GM20431 (cell line): ENCODE measurements at regions not wholly inside any gene's neighbourhood (a gene's known extent, or its start where the extent isn't known, plus 50 kb on each side); places are given as distances from the start of the nearest gene placed in this dataset.
"Not testable (repeated sequence)": the region's sequence is repeated elsewhere in the genome, so short reads cannot be mapped to it uniquely, and the experiment has no call there.

Source experiments
- in situ Hi-C: fragments of 300-500 bp; cut with MseI, MboI; formaldehyde crosslinking; loops from one replicate; pipeline ENCODE4 v1.15.0; 2020; ENCODE audit warnings: low sequenced_read_pairs; ENCODE audit not compliant: unreplicated experiment

DNA sequence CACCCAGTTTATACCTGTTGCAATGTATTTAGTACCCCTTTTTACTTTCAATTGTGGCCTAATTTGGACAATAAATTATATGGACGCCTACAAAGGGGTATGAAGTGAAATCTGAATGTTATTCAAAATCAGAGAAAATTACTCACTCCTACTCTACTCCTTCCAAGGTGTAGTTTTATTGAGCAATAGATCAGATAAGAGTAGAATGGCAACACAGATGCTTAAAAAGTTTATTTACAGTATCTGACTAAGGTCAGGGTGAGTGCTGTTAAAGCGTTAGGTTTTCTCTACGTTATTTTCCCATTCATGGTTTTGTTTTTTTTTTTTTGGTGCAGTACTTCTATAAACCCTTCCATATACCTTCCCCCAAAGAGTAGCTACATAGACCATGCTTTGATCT is 805.6 kb downstream of the KCNA4 start:
- in situ Hi-C loops: no loop called here

DNA sequence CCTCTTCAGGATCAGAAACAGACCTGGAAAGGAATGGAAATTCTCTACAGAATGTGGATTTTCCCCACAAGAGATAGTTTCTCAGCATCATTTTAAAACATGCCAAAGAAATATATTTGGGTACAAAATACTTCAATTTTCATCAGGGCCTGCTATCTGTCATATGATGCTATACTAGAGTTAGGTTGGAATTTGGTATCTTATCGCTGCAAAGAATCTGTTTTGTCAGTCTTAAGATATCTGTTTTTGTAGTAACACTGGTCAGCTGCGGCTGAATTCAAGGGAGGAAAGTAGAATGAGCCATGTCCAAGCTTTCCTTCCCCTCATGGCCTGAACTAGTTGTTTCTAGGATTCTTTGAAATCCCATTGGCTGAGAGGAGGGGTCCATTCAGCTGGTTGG is 806.4 kb downstream of the KCNA4 start:
- in situ Hi-C loops: no loop called here

DNA sequence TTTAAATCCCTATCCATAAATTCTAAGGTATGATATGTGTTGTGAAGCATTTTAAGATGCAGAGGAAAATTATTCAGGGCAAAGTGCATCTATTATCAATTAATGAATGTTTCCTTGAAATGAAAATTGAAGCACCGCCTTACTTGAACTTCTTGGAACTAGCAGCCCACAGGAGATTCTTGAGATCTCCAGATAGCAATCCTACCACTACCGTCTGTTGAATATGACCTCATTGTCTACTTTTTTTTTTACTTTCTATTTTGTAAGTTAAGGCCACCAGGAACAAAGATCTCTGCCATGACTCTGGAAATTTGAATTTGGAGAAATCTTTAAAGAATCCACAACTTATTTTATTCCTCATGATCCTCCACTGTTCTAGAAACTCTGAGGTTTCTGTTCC is 808.7 kb downstream of the KCNA4 start:
- in situ Hi-C loops: no loop called here

DNA sequence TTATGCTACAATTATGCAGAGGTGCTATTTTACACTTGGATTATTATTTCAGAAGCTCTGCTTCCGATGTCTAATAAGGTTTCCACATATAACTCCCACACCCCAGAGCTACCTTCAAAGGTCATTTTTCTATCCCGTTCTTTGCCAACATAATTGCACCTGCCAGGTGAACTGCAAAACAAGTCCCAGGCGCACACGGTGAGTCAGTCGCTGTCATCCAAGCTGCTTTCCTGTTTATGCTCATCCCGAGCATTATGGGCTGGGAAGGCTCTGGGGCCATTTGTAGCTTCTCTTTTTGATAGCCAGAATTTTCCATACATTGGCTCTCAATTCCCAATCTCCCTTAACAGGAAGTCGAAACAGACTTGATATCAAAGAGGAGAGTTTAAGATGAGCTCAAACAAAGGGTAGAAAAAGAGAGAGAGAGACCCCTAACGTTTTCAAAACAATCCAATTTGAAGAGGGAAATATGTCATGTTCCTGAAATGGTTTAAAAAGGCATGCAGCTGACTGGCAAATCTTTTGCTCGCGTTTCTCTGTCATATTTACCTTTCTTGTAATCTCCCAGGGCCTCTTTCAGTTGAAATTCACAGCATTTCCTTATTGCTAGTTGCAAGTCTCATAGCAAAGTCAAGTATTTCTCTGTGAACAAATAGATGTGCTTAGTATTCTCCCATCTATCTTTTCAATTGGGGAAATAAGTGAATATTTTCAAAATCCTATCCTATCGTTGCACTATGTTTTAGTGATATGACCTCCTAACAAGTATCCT is 815.9 kb downstream of the KCNA4 start:
- in situ Hi-C loops: no loop called here

DNA sequence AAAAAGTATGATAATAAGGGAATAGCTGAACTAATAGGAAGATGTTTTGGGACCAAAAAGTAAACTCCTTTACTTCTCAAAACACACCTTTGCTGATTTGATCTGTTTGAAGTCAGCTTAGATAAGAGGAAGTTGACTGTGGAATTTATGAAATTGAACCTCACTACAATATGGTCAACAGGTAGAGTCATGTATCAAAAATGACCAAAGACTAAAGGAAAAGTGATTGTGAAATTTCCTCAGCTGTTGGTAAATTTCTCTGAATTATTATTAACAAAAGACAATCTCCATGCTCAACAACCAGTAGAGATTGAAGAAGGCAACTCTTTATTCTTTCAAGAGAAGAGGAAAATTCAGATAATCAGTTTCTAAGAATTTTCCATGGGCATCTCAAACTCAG is 826.5 kb downstream of the KCNA4 start:
- in situ Hi-C loops: no loop called here

DNA sequence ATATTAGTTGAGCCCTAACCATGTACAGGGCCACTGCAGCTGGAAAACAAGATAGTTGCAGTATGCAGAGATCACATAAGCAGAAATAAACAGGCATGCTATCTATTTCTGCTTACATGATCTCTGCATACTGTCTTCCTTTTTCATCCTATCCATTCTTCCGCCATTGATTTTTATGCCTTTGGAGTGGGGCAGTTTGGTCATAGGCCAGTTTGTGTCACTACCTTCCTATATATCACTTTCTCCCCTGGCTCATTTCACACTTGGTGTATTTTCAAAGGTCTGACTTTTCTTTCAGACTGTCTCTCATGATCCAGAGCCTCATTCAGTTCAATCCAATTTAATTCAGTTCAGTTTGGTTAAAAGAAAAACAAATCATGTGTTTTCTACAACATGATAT is 829.6 kb downstream of the KCNA4 start:
- in situ Hi-C loops: no loop called here

DNA sequence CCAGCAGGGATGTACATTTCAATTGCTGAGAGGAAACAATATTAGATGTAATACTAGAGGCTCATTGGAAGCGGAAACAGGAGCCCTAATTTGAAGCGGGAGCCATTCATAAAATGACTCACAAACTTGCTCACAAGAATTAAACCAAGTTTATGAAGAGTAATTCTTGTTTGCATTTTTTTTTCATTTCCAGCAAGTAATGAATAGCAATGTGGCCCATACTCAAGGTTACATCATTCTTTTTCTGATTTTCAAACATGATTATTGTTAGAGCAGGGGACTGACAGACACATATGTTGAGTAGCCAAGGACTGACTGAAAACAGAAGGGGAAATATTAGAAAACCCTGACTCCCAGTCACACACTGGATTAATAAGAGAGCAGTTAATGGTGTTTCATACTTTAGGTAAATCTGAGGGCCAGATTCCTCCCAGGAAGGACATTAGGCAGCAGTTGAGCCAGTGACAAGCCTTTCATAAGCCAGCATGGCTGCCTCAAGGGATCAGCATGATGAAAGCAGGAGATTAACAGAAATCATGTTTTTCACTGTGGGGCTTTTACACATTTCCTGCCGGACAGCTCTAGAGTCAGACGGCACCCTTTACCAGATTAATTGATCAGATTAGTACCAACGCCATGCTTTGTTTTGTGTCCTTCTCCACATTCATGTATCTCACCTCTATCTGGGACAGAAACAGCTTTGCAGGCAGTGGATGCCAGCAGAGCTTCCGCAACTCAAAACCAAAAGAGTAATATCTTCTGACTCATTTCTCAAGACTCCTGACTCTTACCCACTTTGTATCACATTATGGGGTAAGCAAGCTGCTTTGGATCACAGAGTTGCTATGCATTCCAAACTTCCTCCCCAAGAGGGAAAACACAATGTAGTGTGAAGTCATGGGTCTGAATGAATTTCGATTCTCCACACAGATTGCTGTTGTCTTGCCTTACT is 831.6 kb downstream of the KCNA4 start:
- in situ Hi-C loops: no loop called here

DNA sequence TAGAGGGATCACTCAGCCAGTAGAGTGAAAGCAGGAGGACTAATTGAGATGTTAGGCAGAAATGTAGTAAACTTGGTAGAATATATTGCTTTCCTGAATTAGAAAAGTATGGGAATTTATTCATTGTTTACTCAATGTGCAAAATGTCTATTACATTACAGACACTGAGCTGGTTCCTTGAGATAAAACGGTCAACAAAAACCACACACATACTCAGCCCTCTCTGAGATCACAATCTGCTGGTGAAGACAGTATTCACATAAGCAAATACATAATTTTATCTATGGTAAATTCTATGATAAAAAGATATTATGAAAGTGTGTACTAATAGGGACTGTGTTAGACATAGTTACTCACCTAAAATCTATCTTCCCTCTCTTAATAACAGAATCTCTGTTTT is 833.5 kb downstream of the KCNA4 start:
- in situ Hi-C loops: no loop called here

DNA sequence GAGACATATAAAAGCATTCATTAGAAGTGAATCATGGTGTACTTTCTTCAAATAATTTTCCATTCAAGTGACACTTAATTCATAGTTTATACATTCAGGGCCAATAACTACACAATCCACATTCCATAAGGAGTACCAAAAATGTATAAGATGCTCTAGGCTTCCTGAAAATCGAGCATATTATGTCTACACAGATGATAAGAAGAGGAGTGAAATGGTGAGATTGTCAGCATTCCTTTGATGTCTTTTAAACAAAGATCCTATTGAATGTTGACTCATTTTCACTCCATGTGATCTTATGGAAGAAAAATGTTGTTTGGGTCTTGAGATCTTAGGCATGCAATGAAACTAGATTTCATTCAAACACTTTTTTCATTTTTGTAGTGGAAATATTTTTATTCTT is 843.2 kb downstream of the KCNA4 start:
- in situ Hi-C loops: no loop called here

DNA sequence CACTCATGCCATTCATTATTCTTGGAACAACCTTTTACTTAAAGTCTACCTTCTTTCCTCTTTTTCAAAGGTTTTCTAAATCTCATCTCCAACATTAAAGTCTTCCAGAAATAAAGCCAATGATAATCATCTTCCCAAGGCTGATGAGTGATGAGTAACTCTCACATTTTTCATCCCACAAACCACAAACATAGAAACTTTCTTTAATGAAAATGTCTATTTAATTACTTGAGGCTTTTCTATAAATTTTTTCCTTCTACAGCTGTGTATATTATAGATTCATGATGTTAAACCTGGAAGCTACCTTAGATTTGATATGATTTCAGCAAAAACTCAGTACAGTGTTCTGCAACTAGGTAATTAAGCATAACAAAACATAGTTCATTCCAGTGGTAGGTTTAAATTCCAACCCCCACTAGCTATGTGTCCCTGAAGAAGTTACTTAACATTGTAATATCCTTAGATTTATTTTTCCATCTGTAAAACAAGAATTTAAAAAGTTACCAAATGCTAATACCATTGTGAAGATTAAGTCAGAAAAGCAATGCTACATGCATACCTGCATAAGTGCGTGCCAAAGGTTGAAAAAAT is 845.4 kb downstream of the KCNA4 start:
- in situ Hi-C loops: no loop called here

DNA sequence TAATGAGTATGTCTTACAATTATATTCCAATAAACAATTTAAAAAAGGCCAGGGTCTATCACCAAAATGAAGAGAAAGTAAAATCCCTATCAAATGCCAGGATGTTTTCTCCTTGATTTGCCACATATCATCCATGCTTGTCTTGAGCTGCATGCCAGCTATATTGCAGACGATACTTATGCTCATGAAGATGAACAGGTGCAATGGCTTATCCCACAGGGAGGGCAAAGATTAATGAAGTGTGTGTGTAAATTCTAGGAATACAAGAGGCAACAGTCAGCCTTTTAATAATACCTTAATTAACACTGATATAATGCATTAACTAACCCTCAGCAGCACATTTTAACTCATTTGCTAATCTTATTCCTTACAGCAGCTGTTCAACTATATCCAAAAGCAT is 850.5 kb downstream of the KCNA4 start:
- in situ Hi-C loops: no loop called here

DNA sequence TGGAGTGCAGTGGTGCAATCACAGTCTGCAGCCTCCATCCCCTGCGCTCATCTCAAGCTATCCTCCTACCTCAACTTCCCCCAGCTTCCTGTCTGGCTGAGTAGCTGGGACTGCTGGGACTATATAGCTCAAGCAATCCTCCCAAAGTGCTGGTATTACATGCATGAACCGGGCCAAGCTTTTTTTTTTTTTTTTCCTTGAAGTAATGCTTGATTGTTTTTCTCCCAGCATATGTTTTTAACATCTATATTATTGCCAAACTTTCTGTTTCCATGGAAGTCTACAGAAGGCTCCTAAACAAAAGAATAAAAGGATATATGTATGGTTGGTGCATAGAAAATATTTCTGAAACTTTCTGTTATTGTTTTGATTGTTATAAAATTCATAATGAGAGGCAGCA is 853.6 kb downstream of the KCNA4 start:
- in situ Hi-C loops: no loop called here

DNA sequence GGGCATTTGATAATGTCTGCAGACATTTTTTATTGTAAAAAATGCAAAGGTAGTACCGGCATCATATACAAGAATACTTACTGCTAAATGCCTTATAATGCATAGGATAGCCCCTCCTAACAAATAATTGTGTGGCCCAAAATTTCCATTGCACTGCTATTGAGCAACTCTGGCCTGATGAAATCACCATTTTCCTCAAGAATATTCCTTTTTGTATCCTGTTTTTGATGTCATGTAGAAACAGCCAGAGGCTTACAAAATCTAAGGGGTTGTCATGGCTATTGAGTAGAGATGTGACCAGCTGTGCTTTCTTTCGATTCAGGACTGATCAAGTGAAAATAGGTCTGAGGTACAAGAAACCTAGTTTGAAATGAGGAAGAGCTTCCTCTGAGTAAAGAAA is 854.3 kb downstream of the KCNA4 start:
- in situ Hi-C loops: no loop called here

DNA sequence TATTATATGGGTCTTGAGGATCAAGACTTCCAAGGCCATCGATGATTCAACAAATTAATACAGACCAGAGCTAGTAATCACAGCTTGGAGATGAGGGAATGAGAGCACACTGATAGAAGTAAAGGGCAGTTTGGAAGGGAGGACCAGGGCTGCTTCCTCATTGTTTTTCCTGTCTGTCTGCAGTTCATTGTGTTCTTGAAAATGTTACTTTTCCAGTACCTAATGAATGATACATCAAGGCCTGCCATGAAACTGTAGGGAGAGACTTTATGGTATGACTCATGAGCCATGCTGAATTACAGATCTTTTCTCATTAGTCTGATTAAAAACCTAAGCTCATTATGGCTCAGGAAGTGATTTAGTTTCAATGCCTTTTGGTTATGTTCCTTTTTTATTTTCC is 855.6 kb downstream of the KCNA4 start:
- in situ Hi-C loops: no loop called here

DNA sequence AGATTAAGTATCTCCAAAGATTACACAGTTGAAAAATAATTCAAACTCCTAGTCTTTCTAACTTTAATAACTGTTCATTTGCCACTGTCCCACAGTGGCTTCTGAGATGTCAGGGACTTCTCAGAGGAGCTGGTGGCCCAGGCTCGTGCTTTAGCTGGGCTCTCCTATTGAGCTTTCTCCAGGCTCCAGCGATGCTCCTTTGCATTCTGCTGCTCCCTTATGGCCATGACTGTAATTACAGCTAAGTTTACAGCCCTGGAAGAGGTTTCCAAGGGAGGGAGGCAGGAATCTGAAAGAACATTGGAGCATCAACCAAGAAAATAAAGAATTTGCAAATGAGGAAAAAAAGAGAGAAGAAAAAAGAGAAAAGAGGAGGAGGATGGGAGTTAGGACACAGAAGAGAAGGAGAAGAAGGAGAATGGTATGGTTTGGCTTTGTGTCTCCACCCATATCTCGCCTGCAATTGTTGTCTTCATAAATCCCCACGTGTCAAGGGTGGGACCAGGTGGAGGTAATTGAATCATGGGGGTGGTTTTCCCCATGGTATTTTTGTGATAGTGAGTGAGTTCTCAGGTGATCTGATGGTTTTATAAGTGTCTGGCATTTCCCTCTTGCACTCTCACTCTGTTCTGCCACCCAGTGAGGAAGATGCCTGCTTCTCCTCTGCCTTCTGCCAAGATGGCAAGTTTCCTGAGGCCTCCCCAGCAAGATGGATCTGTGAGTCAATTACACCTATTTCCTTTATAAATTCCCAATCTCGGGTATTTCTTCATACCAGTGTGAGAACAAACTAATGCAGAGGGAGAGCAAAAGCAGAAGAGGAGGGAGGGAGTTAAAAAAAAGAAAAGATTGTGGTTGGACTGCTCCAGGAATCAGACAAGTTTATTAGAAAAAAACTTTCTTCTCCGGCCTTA is 857.0 kb downstream of the KCNA4 start:
- in situ Hi-C loops: no loop called here

DNA sequence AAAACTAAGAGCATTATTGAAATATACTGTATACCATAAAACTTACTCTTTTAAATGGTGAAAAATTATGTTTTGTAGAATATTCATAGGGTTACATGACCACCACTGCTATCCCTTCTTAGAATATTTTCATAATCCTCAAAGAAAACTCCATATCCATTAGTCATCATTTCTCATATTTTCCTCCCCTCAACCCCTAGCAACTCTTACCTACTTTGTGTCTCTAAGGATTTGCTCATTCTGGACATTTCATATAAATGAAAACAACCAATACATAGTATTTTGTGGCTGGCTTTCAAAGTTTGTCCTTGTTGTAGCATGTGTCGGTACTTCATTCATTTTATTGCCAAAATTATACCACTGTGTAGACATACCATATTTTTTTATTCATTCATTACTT is 863.8 kb downstream of the KCNA4 start:
- in situ Hi-C loops: no loop called here

DNA sequence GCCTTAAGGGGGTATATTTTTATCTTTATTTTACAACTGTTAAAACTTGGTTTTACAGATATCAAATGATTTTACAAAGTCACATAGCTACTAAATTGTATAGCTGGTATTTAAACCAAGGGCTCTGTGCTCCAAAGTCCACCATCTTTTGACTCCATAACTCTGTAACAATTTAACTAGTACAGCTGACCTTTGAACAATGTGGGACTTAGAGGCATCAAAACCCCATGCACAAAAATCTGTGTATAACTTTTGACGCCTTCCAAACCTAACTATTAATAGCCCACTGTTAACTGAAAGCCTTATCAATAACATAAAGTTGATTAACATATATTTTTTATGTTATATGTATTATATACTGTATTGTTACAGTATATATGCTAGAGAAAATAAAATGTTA is 874.3 kb downstream of the KCNA4 start:
- in situ Hi-C loops: not testable (repeated sequence)

DNA sequence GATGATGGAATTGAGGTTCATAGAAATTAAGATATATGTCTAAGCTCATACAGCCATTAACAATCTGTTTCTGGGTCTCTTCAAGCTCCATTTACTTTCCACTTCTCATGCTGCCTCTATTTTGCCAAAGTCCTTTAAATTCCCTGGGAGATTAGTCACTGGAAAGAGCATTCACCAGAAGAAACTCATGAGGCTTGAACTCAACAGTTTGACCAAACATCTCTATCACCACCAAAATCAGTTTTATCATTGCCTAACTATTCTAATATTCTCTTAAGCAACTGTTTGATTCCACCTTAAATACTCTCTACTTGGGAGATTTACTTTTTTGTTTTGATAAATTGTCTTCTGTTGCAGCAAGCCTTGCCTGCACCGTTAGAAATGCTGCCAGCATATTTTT is 881.3 kb downstream of the KCNA4 start:
- in situ Hi-C loops: no loop called here

DNA sequence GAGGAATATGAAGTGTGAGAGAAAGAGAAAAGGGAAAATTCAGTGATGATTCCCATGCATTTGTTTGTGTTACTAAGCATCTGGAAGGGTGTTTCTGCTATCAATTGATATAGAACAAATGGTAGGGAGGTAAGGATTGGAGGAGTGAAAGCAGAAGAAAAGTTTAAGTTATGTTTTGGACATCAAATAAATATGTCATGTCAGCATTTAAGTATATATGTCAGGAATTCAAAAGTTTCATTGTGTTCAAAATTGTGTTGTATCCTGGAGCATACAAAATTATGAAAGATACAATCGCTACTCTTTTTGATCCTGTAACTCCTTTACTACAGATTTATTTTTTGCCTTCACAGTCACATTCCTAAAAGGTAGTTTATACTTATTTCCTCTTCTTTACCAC is 885.8 kb downstream of the KCNA4 start:
- in situ Hi-C loops: no loop called here

DNA sequence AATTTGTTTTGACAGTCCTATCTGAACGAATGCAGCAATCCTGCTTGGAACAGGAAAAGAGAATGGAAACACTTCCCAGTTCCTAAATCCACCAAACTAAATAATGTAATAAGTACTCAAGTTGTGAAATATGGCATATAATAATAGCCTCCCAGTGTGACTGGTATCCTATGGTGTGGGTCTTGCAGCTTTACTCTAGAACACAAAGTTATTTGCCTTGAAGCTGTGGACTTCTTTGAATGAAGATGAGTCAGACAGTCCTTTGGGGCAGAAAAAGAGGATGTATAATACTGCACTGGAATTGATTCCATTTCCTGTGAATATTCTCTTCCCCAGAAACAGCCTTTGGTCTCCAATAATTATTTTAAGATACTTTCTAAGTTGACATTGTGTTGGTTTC is 887.0 kb downstream of the KCNA4 start:
- in situ Hi-C loops: no loop called here
